IMR-90 (cell line): ENCODE measurements at regions not wholly inside any gene's neighbourhood (a gene's known extent, or its start where the extent isn't known, plus 50 kb on each side); places are given as distances from the start of the nearest gene placed in this dataset.

Experiments used
- ATAC-seq: fragments of 200-7000 bp; cut with Tn5 transposase; 2 replicates; pipeline ENCODE4 v1.9.1; 2020; ENCODE audit warnings: low read depth, mild to moderate bottlenecking, moderate library complexity
- BruUV-seq: library from RNA; stranded (reverse); fragments of 400-500 nt; replicated peaks from 2 replicates; lab custom pipeline; 2021; lab: Mats Ljungman, UMichigan
- CTCF ChIA-PET: fragments of 300-600 bp; formaldehyde crosslinking; extraction: SDS; loops from one replicate; lab custom pipeline; 2021; ENCODE audit warnings: antibody characterized with exemption; lab: Yijun Ruan, JAX
- POLR2A ChIA-PET: fragments of 300-600 bp; sonication (Branson Sonifier 250); formaldehyde crosslinking; loops from one replicate; lab custom pipeline; 2022; ENCODE audit warnings: antibody characterized with exemption; ENCODE audit not compliant: unreplicated experiment; lab: Charles Lee
- DNase-seq: peaks from one replicate; pipeline ENCODE4 v3.0.0; 2013
- H2AFZ ChIP-seq: replicated peaks from 2 replicates; pipeline ENCODE3; 2013; ENCODE audit warnings: low read length, mild to moderate bottlenecking; ENCODE audit not compliant: poor library complexity
- H2AK5ac ChIP-seq: 2 replicates; pipeline ENCODE4 v1.6.1; 2013; ENCODE audit warnings: low read depth, low read length, inconsistent platforms
- H2AK9ac ChIP-seq: replicated peaks from 2 replicates; pipeline ENCODE3; 2013; ENCODE audit warnings: mild to moderate bottlenecking, low read depth, low read length, moderate library complexity; ENCODE audit not compliant: poor library complexity
- H2BK120ac ChIP-seq: 2 replicates; pipeline ENCODE4 v1.6.1; 2013; ENCODE audit warnings: low read depth, low read length, inconsistent platforms
- H2BK15ac ChIP-seq: 3 replicates; pipeline ENCODE4 v1.6.1; 2013; ENCODE audit warnings: low read depth, low read length, inconsistent platforms
- H2BK20ac ChIP-seq: 2 replicates; pipeline ENCODE4 v1.6.1; 2013; ENCODE audit warnings: low read depth, mild to moderate bottlenecking, inconsistent platforms, low read length, moderate library complexity
- H2BK5ac ChIP-seq: 2 replicates; pipeline ENCODE4 v1.6.1; 2013; ENCODE audit warnings: mild to moderate bottlenecking, low read depth, low read length, inconsistent platforms; ENCODE audit not compliant: poor library complexity, severe bottlenecking
- H3K14ac ChIP-seq: replicated peaks from 2 replicates; pipeline ENCODE4 v1.6.1; 2013; ENCODE audit warnings: low read depth, low read length, inconsistent platforms
- H3K18ac ChIP-seq: 2 replicates; pipeline ENCODE4 v1.6.1; 2013; ENCODE audit warnings: low read depth, low read length, control low read depth
- H3K23ac ChIP-seq: 2 replicates; pipeline ENCODE4 v1.6.1; 2013; ENCODE audit warnings: low read depth, low read length, inconsistent platforms
- H3K27ac ChIP-seq: 2 replicates; pipeline ENCODE4 v1.5.1; 2013; ENCODE audit warnings: mild to moderate bottlenecking, control low read depth, low read length; ENCODE audit not compliant: insufficient read depth
- H3K27me3 ChIP-seq: 2 replicates; pipeline ENCODE4 v1.6.1; 2013; ENCODE audit warnings: low read length; ENCODE audit not compliant: control insufficient read depth, insufficient read depth
- H3K36me3 ChIP-seq: 2 replicates; pipeline ENCODE4 v1.6.1; 2013; ENCODE audit warnings: low read length, mixed read lengths; ENCODE audit not compliant: control insufficient read depth, insufficient read depth
- H3K4ac ChIP-seq: 2 replicates; pipeline ENCODE4 v1.6.1; 2013; ENCODE audit warnings: low read depth, low read length, inconsistent platforms
- H3K4me1 ChIP-seq: 2 replicates; pipeline ENCODE4 v1.6.1; 2013; ENCODE audit warnings: low read length, mixed read lengths; ENCODE audit not compliant: control insufficient read depth, insufficient read depth
- H3K4me2 ChIP-seq: 2 replicates; pipeline ENCODE4 v1.6.1; 2013; ENCODE audit warnings: low read depth, mild to moderate bottlenecking, control low read depth, low read length, moderate library complexity
- H3K4me3 ChIP-seq: 2 replicates; pipeline ENCODE4 v1.5.1; 2013; ENCODE audit warnings: low read depth, mild to moderate bottlenecking, control low read depth, low read length, moderate library complexity; ENCODE audit not compliant: insufficient read depth
- H3K56ac ChIP-seq: 2 replicates; pipeline ENCODE4 v1.6.1; 2013; ENCODE audit warnings: low read length, inconsistent platforms; ENCODE audit not compliant: insufficient read depth; ENCODE audit errors: extremely low read depth
- H3K79me1 ChIP-seq, 2 experiments: 2 replicates each; pipeline ENCODE4 v1.6.1; 2013; ENCODE audit warnings: low read length in 2 of 2, inconsistent platforms in 1 of 2, low read depth in 1 of 2
- H3K9ac ChIP-seq: 2 replicates; pipeline ENCODE4 v1.6.1; 2013; ENCODE audit warnings: low read depth, low read length, control low read depth
- H3K9me1 ChIP-seq: 2 replicates; pipeline ENCODE4 v1.6.1; 2013; ENCODE audit warnings: low read length, inconsistent platforms; ENCODE audit not compliant: insufficient read depth
- H3K9me3 ChIP-seq: 2 replicates; pipeline ENCODE4 v1.6.1; 2013; ENCODE audit warnings: low read length; ENCODE audit not compliant: control insufficient read depth, insufficient read depth
- H4K20me1 ChIP-seq: 2 replicates; pipeline ENCODE4 v1.6.1; 2013; ENCODE audit warnings: low read length, inconsistent platforms; ENCODE audit not compliant: insufficient read depth
- H4K5ac ChIP-seq: 2 replicates; pipeline ENCODE4 v1.6.1; 2013; ENCODE audit warnings: mild to moderate bottlenecking, low read depth, low read length, control low read depth
- H4K8ac ChIP-seq, 2 experiments: 2 replicates each; pipeline ENCODE4 v1.6.1; 2013; ENCODE audit warnings: low read depth in 2 of 2, low read length in 2 of 2, control low read depth in 1 of 2, inconsistent platforms in 1 of 2
- H4K91ac ChIP-seq: 2 replicates; pipeline ENCODE4 v1.6.1; 2013; ENCODE audit warnings: low read depth, low read length, inconsistent platforms; ENCODE audit not compliant: insufficient read depth
- BHLHE40 ChIP-seq: fragments of 150-350 bp; IDR thresholded peaks from 2 replicates; pipeline ENCODE4 v1.6.1; 2016; ENCODE audit warnings: mild to moderate bottlenecking, low read depth, low read length
- CHD1 ChIP-seq: IDR thresholded peaks from 2 replicates; pipeline ENCODE4 v1.6.1; 2012; ENCODE audit warnings: low read depth, low read length, improper control_type of control experiment
- CTCF ChIP-seq: conservative IDR thresholded peaks from 2 replicates; pipeline ENCODE4 v1.5.1; 2012; ENCODE audit warnings: mild to moderate bottlenecking, low read depth, low read length, improper control_type of control experiment
- ELK1 ChIP-seq: fragments of 150-350 bp; IDR thresholded peaks from 2 replicates; pipeline ENCODE4 v1.6.1; 2016; ENCODE audit warnings: low read depth, mild to moderate bottlenecking, low read length, moderate library complexity, borderline replicate concordance
- FOS ChIP-seq: fragments of 150-350 bp; IDR thresholded peaks from 2 replicates; pipeline ENCODE4 v1.6.1; 2016; ENCODE audit warnings: low read depth, low read length
- MAFK ChIP-seq: IDR thresholded peaks from 2 replicates; pipeline ENCODE4 v1.6.1; 2012; ENCODE audit warnings: low read depth, low read length, improper control_type of control experiment
- MAZ ChIP-seq: IDR thresholded peaks from 2 replicates; pipeline ENCODE4 v1.6.1; 2012; ENCODE audit warnings: low read depth, mild to moderate bottlenecking, low read length, improper control_type of control experiment, moderate library complexity, borderline replicate concordance
- MXI1 ChIP-seq: IDR thresholded peaks from 2 replicates; pipeline ENCODE4 v1.6.1; 2012; ENCODE audit warnings: low read depth, mild to moderate bottlenecking, low read length, moderate library complexity, borderline replicate concordance
- NFE2L2 ChIP-seq: fragments of 150-350 bp; IDR thresholded peaks from 2 replicates; pipeline ENCODE4 v1.6.1; 2016; ENCODE audit warnings: low read depth, mild to moderate bottlenecking, low read length
- POLR2A ChIP-seq: IDR thresholded peaks from 2 replicates; pipeline ENCODE4 v1.6.1; 2012; ENCODE audit warnings: mild to moderate bottlenecking, low read depth, low read length
- RAD21 ChIP-seq: IDR thresholded peaks from 2 replicates; pipeline ENCODE4 v1.6.1; 2012; ENCODE audit warnings: low read length, improper control_type of control experiment
- RCOR1 ChIP-seq: IDR thresholded peaks from 2 replicates; pipeline ENCODE4 v1.6.1; 2012; ENCODE audit warnings: mild to moderate bottlenecking, low read length, improper control_type of control experiment; ENCODE audit not compliant: insufficient replicate concordance
- RFX5 ChIP-seq: IDR thresholded peaks from 2 replicates; pipeline ENCODE4 v1.8.0; 2012; ENCODE audit warnings: low read depth, mild to moderate bottlenecking, low read length, moderate library complexity
- SMC3 ChIP-seq: fragments of 150-350 bp; IDR thresholded peaks from 2 replicates; pipeline ENCODE4 v1.6.1; 2016; ENCODE audit warnings: low read depth, mild to moderate bottlenecking, antibody characterized with exemption, low read length, moderate library complexity
- WGBS, 2 experiments: methylation state at CpG; one replicate each; pipeline versions ENCODE4 v1.1.5 to v1.1.7; 2013; ENCODE audit warnings: missing lambda C conversion rate in 2 of 2; ENCODE audit not compliant: insufficient read length in 1 of 2; ENCODE audit errors: extremely low coverage in 2 of 2; 5-methylcytosine and 5-hydroxymethylcytosine counted together
- dilution Hi-C: fragments of 300-500 bp; cut with HindIII; formaldehyde crosslinking; loops from one replicate; pipeline ENCODE4 v1.14.3; 2018; ENCODE audit warnings: low sequenced_read_pairs; ENCODE audit not compliant: unreplicated experiment
- in situ Hi-C: fragments of 300-500 bp; cut with MboI; formaldehyde crosslinking; loops from 3 replicates; pipeline ENCODE4 v1.14.3; 2019; ENCODE audit warnings: low sequenced_read_pairs, inconsistent platforms, mixed read lengths
- intact Hi-C: fragments of 100-400 bp; cut with micrococcal nuclease; formaldehyde crosslinking; loops from 2 replicates; pipeline ENCODE4 v1.10.0; 2022
- TF ChIP-seq, protein P1 (sequence below): fragments of 150-350 bp; IDR thresholded peaks from 2 replicates; pipeline ENCODE4 v1.6.1; 2017; ENCODE audit warnings: mild to moderate bottlenecking, antibody characterized with exemption, low read length, low read depth

DNA sequence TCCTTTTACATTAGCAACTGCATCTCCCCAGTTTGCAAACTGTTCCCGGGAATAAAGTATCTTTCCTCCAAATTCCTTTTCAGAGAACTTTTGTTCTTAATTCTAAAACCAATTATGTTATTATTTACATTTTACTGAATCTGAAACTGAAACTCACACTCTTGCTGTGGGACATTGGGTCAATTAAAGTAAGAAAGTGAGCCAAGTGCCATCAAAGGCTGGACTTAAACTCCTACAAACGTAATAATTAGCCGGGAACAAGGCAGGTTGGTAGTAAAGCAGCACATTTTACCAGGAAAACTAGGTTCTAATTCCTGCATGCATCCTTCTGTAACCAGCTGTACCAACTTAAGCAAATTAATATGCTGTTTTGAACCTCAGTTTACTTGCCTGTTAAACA, 328.2 kb upstream of the ZNF462 start:
- H3K27me3 ChIP-seq: no peaks in the 10 kb centered on the region
- no CpG with 5 or more reads among the region's 3 CpGs for WGBS, 2 experiments

More for the DNA sequence above, 328.2 kb upstream of the ZNF462 start:
- CTCF ChIA-PET: no interaction called here
- no peak overlapping the region for H3K56ac ChIP-seq
- no peak overlapping the region for H3K18ac ChIP-seq
- no peak overlapping the region for H2AFZ ChIP-seq
- no peaks in the 10 kb centered on the region for H3K4me1 ChIP-seq
- no TSS peak for BruUV-seq
- no peak overlapping the region for H2AK9ac ChIP-seq
- H3K9me3 ChIP-seq: peaks cover 5% of the 10 kb centered on the region
- POLR2A ChIA-PET: no interaction called here
- no peaks in the 10 kb centered on the region for H3K9me1 ChIP-seq
- no peak overlapping the region for H2BK120ac ChIP-seq
- H2AK5ac ChIP-seq: no peak overlapping the region
- no peak overlapping the region for H4K91ac ChIP-seq
- TF ChIP-seq BHLHE40: no peak
- TF ChIP-seq MAZ: no peak
- no peak for TF ChIP-seq FOS
- TF ChIP-seq POLR2A: no peak
- no peak for TF ChIP-seq RFX5
- no peak for TF ChIP-seq MXI1
- no peak for TF ChIP-seq RAD21
- no peak for TF ChIP-seq MAFK
- no peak for TF ChIP-seq CTCF
- TF ChIP-seq, protein P1, sequence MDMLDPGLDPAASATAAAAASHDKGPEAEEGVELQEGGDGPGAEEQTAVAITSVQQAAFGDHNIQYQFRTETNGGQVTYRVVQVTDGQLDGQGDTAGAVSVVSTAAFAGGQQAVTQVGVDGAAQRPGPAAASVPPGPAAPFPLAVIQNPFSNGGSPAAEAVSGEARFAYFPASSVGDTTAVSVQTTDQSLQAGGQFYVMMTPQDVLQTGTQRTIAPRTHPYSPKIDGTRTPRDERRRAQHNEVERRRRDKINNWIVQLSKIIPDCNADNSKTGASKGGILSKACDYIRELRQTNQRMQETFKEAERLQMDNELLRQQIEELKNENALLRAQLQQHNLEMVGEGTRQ: no peak
- TF ChIP-seq SMC3: no peak
- no peak for TF ChIP-seq CHD1
- no peak for TF ChIP-seq NFE2L2
- no peak for TF ChIP-seq RCOR1
- TF ChIP-seq ELK1: no peak
- H3K4ac ChIP-seq: no peak overlapping the region
- H2BK5ac ChIP-seq: no peak overlapping the region
- H3K79me1 ChIP-seq: no peaks in the 10 kb centered on the region
- no peak overlapping the region for H3K9ac ChIP-seq
- no peak overlapping the region for H3K23ac ChIP-seq
- H4K8ac ChIP-seq: no peak overlapping the region
- in situ Hi-C loops (no loop called here), dilution Hi-C loops (no loop called here), intact Hi-C loops (no loop called here)
- no peak overlapping the region for H3K4me2 ChIP-seq
- no peaks in the 10 kb centered on the region for H4K20me1 ChIP-seq
- no peak overlapping the region for H3K14ac ChIP-seq
- no peak overlapping the region for H3K27ac ChIP-seq
- no peak for DNase-seq
- H3K36me3 ChIP-seq: no peaks in the 10 kb centered on the region
- no peak overlapping the region for H4K5ac ChIP-seq
- H3K4me3 ChIP-seq: no peak overlapping the region
- no peak for ATAC-seq
- no peak overlapping the region for H2BK15ac ChIP-seq
- H2BK20ac ChIP-seq: no peak overlapping the region
